ENCODE measurements at regions not wholly inside any gene's neighbourhood (a gene's known extent, or its start where the extent isn't known, plus 50 kb on each side); places are given as distances from the start of the nearest gene placed in this dataset.
"Not testable (repeated sequence)": the region's sequence is repeated elsewhere in the genome, so short reads cannot be mapped to it uniquely, and the experiment has no call there.

GRCh38 chr12:127912035-127912665, 354.8 kb upstream of the TMEM132C start:
- DNase-seq: no peak

DNA sequence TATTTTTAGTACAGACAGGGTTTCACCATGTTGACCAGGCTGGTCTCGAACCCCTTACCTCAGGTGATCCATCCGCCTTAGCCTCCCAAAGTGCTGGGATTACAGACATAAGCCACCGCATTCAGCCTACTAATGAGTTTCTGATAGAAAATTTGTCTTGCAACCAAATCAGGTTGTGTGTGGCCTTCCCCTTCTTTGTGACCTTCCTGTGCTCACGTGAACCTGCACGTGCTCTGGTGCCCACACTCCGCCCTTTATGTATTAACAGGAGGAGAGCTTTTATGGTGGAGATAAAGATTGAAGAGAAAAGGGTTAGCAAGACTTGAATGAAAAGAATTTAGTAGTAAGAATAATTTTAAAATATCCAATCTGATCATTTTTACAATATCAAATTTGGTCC, 343.5 kb upstream of the TMEM132C start:
- no peak for DNase-seq

DNA sequence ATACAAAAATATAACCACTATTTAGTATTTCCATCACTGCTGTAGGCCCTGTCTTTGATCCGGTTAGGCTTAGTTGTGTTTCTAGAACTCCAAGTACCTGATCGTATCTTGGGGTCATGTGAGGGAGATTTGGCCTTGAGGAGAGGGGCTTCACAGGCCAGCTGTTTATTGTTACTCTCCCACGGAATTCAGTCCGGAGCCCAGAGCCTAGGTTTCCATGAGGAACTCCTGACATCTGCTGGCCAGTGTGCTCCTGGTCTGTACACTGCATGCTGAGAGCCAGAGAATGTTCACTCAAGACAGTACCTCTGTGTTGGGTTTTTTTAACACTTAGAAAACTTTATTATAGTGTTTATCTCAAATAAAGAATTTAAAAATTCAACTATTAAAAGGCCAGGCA, 341.0 kb upstream of the TMEM132C start:
- no peak for DNase-seq

GRCh38 chr12:127928178-127928577, 338.8 kb upstream of the TMEM132C start:
- DNase-seq: no peak

DNA sequence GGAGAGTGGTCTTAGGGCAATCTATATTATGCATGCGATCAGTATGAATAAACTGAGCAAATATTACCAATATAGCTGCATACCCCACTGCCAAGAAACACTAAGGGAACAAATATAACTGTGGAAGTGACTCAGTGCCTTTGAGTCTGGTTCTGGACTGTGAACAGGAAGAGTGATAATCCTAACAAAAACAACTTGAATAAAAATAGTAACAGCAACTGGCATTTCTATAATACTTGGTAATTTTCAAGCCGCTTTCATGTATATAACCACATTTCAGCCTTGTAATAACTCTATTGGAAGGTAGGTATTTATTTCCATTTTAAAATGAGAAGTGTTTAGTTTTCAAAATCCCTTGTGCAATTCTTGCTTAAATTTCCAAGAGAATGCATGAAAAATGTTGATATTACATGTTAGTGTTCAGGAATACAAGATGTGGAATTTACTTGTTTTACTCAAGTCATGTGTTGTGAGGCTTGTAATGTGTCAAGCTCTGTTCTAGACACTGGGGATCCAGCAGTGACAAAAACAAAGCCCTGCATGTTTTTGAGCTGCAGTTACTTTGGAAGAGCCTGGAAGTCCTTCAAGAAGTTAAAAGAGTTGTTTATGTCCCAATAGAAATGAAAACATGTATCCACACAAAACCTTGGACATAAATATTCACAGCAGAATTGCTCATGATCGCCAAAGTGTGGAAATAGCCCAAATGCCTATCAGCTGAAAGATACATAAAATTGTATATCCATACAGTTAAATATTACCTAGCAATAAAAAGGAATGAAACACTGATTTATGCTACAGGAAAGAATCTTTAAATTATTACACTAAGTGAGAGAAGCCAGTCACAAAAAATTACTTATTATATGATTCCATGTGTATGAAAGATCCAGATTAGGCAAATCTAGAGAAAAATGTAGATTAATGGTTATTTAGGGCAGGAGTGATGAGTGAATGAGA, 338.1 kb upstream of the TMEM132C start:
- no peak for DNase-seq

DNA sequence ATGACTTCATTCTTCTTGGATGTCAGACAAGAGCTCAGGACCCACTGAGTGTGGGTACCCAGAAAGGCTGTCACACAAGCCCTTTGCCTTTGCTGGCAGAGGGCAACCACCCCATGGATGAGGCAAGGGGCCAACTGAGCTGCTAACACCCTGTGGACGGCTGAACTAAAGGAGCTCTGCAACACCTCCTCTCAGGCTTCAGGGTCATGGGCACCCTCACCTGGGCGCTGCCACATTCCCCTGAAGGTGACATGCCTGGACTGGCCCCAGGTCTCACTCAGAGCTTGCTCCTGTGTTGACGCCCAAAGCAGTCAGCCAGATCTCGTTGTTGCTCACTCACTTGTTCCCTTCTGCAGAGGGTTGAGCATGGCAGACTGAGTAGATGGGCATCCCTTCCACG, 336.8 kb upstream of the TMEM132C start:
- DNase-seq: no peak

GRCh38 chr12:127934409-127934808, 332.6 kb upstream of the TMEM132C start:
- DNase-seq: no peak

DNA sequence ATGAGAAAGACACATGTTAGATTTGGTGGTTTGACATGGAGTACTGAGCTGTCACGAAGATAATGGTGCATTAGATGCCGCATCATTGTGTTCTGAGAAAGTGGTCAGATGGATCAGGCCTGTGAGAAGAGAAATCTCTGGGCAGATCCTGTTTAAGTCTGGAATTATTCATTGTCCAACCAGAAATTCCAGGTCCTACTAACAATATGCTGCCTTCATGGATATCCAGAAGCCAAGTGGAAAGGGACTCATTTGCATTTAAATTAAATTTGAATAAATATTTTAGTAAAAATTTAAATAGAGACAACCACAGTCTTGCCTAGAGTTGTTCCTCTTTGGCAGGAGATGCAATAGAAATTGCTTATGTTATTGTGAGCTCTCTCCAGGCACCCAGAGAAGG, 330.5 kb upstream of the TMEM132C start:
- no peak for DNase-seq

GRCh38 chr12:127941332-127941731, 325.6 kb upstream of the TMEM132C start:
- no peak for DNase-seq

DNA sequence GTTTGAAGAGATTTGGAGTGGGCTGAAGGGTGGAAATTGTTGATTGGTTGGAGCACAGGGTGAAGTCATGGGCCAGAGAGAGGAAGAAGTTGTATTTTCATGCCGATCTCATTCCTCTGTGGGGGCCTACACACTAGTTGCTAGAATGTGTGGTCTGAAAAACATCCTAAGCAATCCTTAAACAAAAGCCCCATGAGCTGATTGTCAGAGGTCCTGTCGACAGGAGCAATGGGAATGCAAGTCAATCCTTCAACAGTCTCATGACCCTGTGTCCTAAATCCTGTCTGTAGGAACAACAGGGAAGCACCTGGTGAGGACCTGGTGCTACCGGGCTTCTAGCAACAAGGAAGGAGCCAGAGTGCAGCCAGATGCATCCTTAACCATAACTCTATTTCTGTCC, 324.0 kb upstream of the TMEM132C start:
- no peak for DNase-seq

DNA sequence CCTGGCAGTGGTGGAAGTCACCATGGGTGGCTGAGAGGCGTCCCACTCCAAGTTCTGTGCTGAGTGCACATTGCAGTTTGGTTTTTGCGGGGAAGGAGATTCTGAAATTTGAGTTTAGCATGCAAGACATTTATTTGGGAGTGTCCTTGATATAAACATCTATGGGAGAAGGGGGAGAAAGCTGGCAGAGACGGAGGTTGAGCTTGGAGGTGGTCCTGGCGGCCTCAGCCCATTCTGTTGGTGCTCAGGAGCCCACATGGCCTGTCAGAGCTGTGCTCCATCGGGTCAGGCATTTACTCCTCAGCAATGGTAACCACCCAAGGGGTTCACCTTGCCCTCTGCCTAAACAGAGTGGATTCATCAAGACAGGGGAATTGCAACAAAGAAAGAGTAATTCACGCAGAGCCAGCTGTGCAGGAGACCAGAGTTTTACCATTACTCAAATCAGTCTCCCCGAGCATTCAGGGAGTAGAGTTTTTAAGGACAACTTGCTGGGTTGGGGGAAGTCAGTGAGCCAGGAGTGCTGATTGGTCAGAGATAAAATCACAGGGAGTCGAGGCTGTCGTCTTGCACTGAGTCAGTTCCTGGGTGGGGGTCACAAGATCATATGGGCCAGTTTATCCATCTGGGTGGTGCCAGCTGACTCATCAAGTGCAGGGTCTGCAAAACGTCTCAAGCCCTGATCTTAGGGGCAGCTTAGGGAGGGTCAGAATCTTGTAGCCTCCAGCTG, 323.3 kb upstream of the TMEM132C start:
- no peak for DNase-seq

DNA sequence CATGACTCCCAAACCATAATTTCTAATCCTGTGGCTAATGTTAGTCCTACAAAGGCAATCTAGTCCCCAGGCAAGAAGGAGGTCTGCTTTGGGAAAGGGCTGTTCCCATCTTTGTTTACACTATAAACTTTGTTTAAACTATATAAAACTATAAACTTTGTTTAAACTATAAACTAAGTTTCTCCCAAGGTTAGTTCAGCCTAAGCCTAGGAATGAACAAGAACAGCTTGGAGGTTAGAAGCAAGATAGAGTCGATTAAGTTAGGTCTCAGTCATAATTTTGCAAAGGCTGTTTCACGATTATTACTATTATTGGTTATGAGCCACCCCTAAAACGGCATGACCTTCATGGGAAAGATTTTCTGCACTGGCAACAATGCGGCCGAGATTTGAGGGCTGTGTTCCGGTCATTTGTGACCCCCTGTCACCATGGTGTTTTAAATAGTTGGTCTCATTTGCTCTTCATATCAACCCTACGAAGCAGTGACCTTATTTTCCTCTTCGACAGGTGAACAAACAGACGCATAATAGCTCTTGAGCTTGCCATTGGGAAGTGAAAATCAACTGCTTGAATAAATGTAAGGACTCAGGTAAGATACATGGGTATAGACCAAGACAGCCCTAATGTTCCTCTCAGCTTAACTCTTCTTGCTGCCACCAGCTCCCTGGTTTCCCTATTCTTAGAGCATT, 322.6 kb upstream of the TMEM132C start:
- no peak for DNase-seq

GRCh38 chr12:127957001-127957660, 309.8 kb upstream of the TMEM132C start:
- DNase-seq: no peak

GRCh38 chr12:127962303-127962702, 304.7 kb upstream of the TMEM132C start:
- DNase-seq: no peak

- DNase-seq: no peak
Observed at GRCh38 chr12:127963933-127964332, 303.0 kb upstream of the TMEM132C start.

DNA sequence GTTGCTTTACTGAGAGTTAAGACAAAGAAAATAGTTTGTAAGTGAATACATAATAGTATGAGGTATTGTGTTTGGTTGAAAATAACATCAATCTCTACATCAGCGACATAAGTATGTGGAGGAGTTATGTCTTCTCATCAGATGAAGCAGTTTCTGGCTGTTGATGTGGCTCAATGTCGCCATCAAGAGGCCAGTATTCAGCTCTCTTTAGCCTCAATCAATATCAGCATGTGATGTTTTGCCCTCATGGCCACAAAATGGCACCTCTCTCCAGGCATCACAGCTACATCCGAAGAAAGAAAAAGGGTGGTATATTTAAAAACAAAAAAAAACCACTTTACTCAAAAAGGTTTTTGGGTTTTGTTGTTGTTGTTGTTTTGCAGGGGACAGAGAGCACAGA, 302.3 kb upstream of the TMEM132C start:
- DNase-seq: no peak

DNA sequence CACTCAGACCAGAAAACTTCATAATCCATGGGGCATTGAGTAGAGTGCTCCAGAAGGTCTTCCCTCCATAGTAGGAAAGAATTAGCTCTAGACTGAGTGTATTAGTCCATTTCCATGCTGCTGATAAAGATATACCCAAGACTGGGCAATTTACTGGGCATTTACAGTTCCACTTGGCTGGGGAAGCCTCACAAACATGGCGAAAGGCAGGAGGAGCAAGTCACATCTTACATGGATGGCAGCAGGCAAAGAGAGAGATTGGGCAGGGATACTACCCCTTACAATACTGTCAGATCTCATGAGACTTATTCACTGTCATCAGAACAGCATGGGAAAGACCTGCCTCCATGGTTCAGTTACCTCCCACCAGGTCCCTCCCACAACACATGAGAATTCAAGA, 300.6 kb upstream of the TMEM132C start:
- DNase-seq: no peak

- DNase-seq: no peak
Observed at GRCh38 chr12:127970491-127970890, 296.5 kb upstream of the TMEM132C start.

GRCh38 chr12:127980585-127980984, 286.4 kb upstream of the TMEM132C start:
- DNase-seq: no peak

DNA sequence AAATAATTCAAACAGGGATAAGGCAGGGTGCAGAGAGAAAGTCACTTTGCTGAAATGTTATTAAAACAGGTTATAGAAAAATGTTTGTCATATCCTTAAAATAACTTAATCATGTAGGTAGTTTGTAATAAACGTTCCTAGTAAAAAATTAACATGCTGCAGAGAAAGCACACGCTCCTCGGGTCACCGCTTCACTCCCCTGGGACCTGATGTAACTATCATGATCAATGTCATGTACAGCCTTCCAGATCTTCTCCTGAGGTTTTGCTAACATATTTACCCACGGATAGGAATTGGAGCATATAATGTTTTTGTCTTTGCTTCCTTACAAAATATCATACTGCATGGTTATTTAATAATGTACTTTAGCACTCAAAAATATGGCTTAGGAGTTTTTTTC, 285.1 kb upstream of the TMEM132C start:
- no peak for DNase-seq

- DNase-seq: not testable (repeated sequence)
Observed at GRCh38 chr12:127983213-127983791, 283.7 kb upstream of the TMEM132C start.

All from CD4-positive, alpha-beta T cell treated with Interleukin-17A for 1 hour (primary cell).